GM12878 (cell line): ENCODE measurements at regions not wholly inside any gene's neighbourhood (a gene's known extent, or its start where the extent isn't known, plus 50 kb on each side); places are given as distances from the start of the nearest gene placed in this dataset.

ENCODE experiments used
- CEBPB ChIP-seq, 2 experiments: fragments of 150-350 bp in 1 of 2; IDR thresholded peaks; 2 replicates each; pipeline ENCODE4 v1.6.1; 2012 to 2014; ENCODE audit warnings: low read depth in 2 of 2, low read length in 2 of 2, borderline replicate concordance in 1 of 2, inconsistent platforms in 1 of 2
- CHD2 ChIP-seq: IDR thresholded peaks from 2 replicates; pipeline ENCODE4 v1.6.1; 2011; ENCODE audit warnings: low read depth, low read length, improper control_type of control experiment, borderline replicate concordance
- CTCF ChIP-seq, 3 experiments: IDR thresholded peaks in 2 of 3; conservative IDR thresholded peaks in 1 of 3; 2 replicates each; pipeline ENCODE4 v1.5.1; 2011; ENCODE audit warnings: low read depth in 3 of 3, low read length in 3 of 3, mild to moderate bottlenecking in 3 of 3, control low read depth in 2 of 3, moderate library complexity in 2 of 3, inconsistent platforms in 1 of 3, mixed read lengths in 1 of 3; ENCODE audit not compliant: control insufficient read depth in 2 of 3, insufficient read depth in 1 of 3; ENCODE audit errors: extremely low read depth in 1 of 3
- EZH2 ChIP-seq: IDR thresholded peaks from 2 replicates; pipeline ENCODE4 v1.6.1; 2012; ENCODE audit warnings: low read depth, mild to moderate bottlenecking, control low read depth, inconsistent platforms, low read length, borderline replicate concordance; ENCODE audit not compliant: control insufficient read depth
- NFYA ChIP-seq: IDR thresholded peaks from 2 replicates; pipeline ENCODE4 v1.6.1; 2011; ENCODE audit warnings: low read depth, mild to moderate bottlenecking, low read length, improper control_type of control experiment, borderline replicate concordance
- NKRF ChIP-seq: fragments of 450-650 bp; conservative IDR thresholded peaks from 2 replicates; pipeline ENCODE4 v1.6.1; 2017; ENCODE audit warnings: mild to moderate bottlenecking, moderate library complexity
- NR2C1 ChIP-seq: fragments of 450-650 bp; IDR thresholded peaks from 2 replicates; pipeline ENCODE4 v1.6.1; 2017; ENCODE audit warnings: antibody characterized with exemption, mild to moderate bottlenecking, moderate library complexity
- NR2F1 ChIP-seq: fragments of 450-650 bp; conservative IDR thresholded peaks from 2 replicates; pipeline ENCODE4 v1.6.1; 2017; ENCODE audit warnings: mild to moderate bottlenecking
- SMC3 ChIP-seq: IDR thresholded peaks from 2 replicates; pipeline ENCODE4 v1.6.1; 2011; ENCODE audit warnings: low read length, improper control_type of control experiment, borderline replicate concordance
- TBL1XR1 ChIP-seq: IDR thresholded peaks from 2 replicates; pipeline ENCODE4 v1.6.1; 2012; ENCODE audit warnings: low read depth, low read length, improper control_type of control experiment
- YY1 ChIP-seq: IDR thresholded peaks from 2 replicates; pipeline ENCODE4 v1.6.1; 2011; ENCODE audit warnings: low read depth, mild to moderate bottlenecking, low read length
- ZBTB40 ChIP-seq: fragments of 450-650 bp; IDR thresholded peaks from 2 replicates; pipeline ENCODE4 v1.6.1; 2016; ENCODE audit warnings: mild to moderate bottlenecking, moderate library complexity, borderline replicate concordance
- ZZZ3 ChIP-seq: IDR thresholded peaks from 2 replicates; pipeline ENCODE4 v1.6.1; 2011; ENCODE audit warnings: low read depth; ENCODE audit not compliant: control insufficient read depth, insufficient read length

- TF ChIP-seq NKRF (no peak), ZBTB40 (no peak), EZH2 (no peak), TBL1XR1 (no peak), CTCF (IDR thresholded peaks at IDR 0.05 in 2 of 3, conservative IDR thresholded peaks at IDR 0.05 in 1 of 3; ENCODE audit: control insufficient read depth in 2 of 3, extremely low read depth in 1 of 3, insufficient read depth in 1 of 3, low read depth in 3 of 3, low read length in 3 of 3) (no peak), NFYA (no peak), NR2F1 (no peak), CEBPB (IDR thresholded peaks at IDR 0.05; ENCODE audit: borderline replicate concordance in 1 of 2, low read depth in 2 of 2, low read length in 2 of 2) (no peak), NR2C1 (no peak), CHD2 (no peak), YY1 (no peak), ZZZ3 (no peak), SMC3 (no peak)
Measured at GRCh38 chr5:4246447-4246846, 650.8 kb downstream of the IRX1 start.
